ENCODE measurements at regions not wholly inside any gene's neighbourhood (a gene's known extent, or its start where the extent isn't known, plus 50 kb on each side); places are given as distances from the start of the nearest gene placed in this dataset.
"Not testable (repeated sequence)": the region's sequence is repeated elsewhere in the genome, so short reads cannot be mapped to it uniquely, and the experiment has no call there.

DNA sequence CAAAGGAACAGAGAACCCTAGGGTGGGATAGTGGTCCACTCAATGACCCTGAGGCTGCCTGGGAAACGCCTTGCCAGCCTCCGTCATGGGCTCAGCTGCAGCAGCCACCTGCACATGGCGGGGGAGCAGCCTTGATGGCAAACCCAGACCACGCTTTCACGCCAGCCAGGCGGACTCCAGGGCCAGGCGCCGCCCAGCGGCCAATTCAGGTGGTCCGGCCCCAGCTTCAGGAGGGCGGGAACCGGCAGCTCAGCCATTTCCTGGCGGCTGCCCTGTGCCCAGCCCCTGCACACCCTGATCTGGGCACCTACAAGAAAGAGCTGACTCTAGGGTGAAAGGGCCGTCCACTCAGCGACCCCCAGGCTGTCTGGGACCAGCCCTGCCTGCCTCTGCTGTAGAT is 87.5 kb downstream of the POTEG start:
- intact Hi-C loops (cut with DNase I); H3K36me3 ChIP-seq; H3K9me3 ChIP-seq; H3K27ac ChIP-seq; H3K27me3 ChIP-seq; DNase-seq; H3K4me1 ChIP-seq; H3K4me3 ChIP-seq: not testable (repeated sequence)
- WGBS, 2 donors: no CpG with 5 or more reads among the region's 15 CpGs
- ATAC-seq: peak in 1 of 8 donors; percentile 19

DNA sequence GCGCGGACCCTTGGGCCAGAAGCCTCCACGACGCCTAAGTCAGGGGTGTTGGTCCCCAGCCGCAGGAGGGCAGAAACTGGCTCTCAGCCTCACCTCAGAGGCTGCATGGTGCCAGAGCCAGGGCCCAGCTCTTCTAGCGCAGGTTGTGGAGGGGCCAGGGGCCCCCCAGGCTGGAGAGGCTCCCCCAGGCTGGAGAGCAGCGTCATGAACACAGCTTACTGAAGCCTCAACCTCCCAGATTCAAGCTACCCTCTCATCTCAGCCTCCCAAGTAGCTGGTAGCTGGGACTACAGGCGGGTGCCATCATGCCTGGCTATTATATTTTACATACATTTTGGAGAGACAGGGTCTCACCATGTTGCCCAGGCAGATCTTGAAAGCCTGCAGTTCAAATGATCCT is 87.0 kb downstream of the POTEG start:
- not testable (repeated sequence) for ATAC-seq

More for the DNA sequence above, 87.0 kb downstream of the POTEG start:
- H3K36me3 ChIP-seq; DNase-seq; H3K27me3 ChIP-seq; H3K4me3 ChIP-seq; intact Hi-C loops (cut with DNase I); H3K27ac ChIP-seq; H3K4me1 ChIP-seq; H3K9me3 ChIP-seq: not testable (repeated sequence)
- WGBS, 2 donors: 15 to 31% methylated on average over 1 of the region's 8 CpGs

Data from heart right ventricle (tissue), 16 donors.